Astrocyte (in vitro differentiated cells and primary cell): ENCODE measurements at regions not wholly inside any gene's neighbourhood (a gene's known extent, or its start where the extent isn't known, plus 50 kb on each side); places are given as distances from the start of the nearest gene placed in this dataset.

ENCODE experiments used
- DNase-seq: peaks from one replicate; pipeline ENCODE4 v3.0.0-alpha.2; 2010; ENCODE audit warnings: low read depth
- FAIRE-seq: peaks from 2 replicates; lab custom pipeline; 2011; peaks lifted over from hg19 to GRCh38; lab: Jason Lieb, UNC
- H2AFZ ChIP-seq: 2 replicates; pipeline ENCODE4 v1.6.0; 2012; ENCODE audit warnings: low read depth, low read length, inconsistent platforms
- H3K27ac ChIP-seq: 2 replicates; pipeline ENCODE4 v1.5.1; 2011; ENCODE audit warnings: low read depth, low read length, inconsistent platforms
- H3K27me3 ChIP-seq: 2 replicates; pipeline ENCODE4 v1.6.0; 2011; ENCODE audit warnings: low read length, inconsistent platforms; ENCODE audit not compliant: insufficient read depth
- H3K36me3 ChIP-seq: 2 replicates; pipeline ENCODE4 v1.5.1; 2011; ENCODE audit warnings: low read length, inconsistent platforms; ENCODE audit not compliant: insufficient read depth
- H3K4me1 ChIP-seq: 2 replicates; pipeline ENCODE4 v1.5.1; 2011; ENCODE audit warnings: low read length, inconsistent platforms; ENCODE audit not compliant: insufficient read depth
- H3K4me2 ChIP-seq: 2 replicates; pipeline ENCODE4 v1.6.0; 2012; ENCODE audit warnings: low read length, inconsistent platforms
- H3K4me3 ChIP-seq: 2 replicates; pipeline ENCODE4 v1.5.1; 2011; ENCODE audit warnings: low read depth, mild to moderate bottlenecking, low read length, inconsistent platforms; ENCODE audit not compliant: insufficient read depth
- H3K79me2 ChIP-seq: 2 replicates; pipeline ENCODE4 v1.6.0; 2012; ENCODE audit warnings: mild to moderate bottlenecking, low read length, inconsistent platforms; ENCODE audit not compliant: insufficient read depth
- H3K9ac ChIP-seq: 2 replicates; pipeline ENCODE4 v1.6.0; 2012; ENCODE audit warnings: mild to moderate bottlenecking, low read length, inconsistent platforms
- H3K9me3 ChIP-seq: 2 replicates; pipeline ENCODE4 v1.5.1; 2012; ENCODE audit warnings: low read depth, mild to moderate bottlenecking, low read length, inconsistent platforms; ENCODE audit not compliant: insufficient read depth
- H4K20me1 ChIP-seq: 2 replicates; pipeline ENCODE4 v1.6.0; 2012; ENCODE audit warnings: low read length, inconsistent platforms; ENCODE audit not compliant: insufficient read depth
- H3K27ac Mint-ChIP-seq: one replicate; pipeline ENCODE4 v1.8.0; 2021; ENCODE audit warnings: mild to moderate bottlenecking, mixed read lengths; ENCODE audit not compliant: unreplicated experiment
- H3K27me3 Mint-ChIP-seq: one replicate; pipeline ENCODE4 v1.8.0; 2021; ENCODE audit warnings: low read depth, mixed read lengths; ENCODE audit not compliant: unreplicated experiment
- H3K36me3 Mint-ChIP-seq: one replicate; pipeline ENCODE4 v1.8.0; 2021; ENCODE audit warnings: low read depth, mixed read lengths; ENCODE audit not compliant: unreplicated experiment
- H3K4me1 Mint-ChIP-seq: one replicate; pipeline ENCODE4 v1.8.0; 2021; ENCODE audit warnings: low read depth, mixed read lengths; ENCODE audit not compliant: unreplicated experiment
- H3K4me3 Mint-ChIP-seq: one replicate; pipeline ENCODE4 v1.8.0; 2021; ENCODE audit warnings: mild to moderate bottlenecking, moderate library complexity, mixed read lengths; ENCODE audit not compliant: unreplicated experiment
- H3K9me3 Mint-ChIP-seq: one replicate; pipeline ENCODE4 v1.8.0; 2021; ENCODE audit warnings: mild to moderate bottlenecking, mixed read lengths; ENCODE audit not compliant: unreplicated experiment
- EZH2 ChIP-seq: IDR thresholded peaks from 2 replicates; pipeline ENCODE4 v1.6.1; 2012; ENCODE audit warnings: mild to moderate bottlenecking, low read length, inconsistent platforms; ENCODE audit not compliant: insufficient read depth
- TF ChIP-seq, protein P1 (sequence below): IDR thresholded peaks from 2 replicates; pipeline ENCODE4 v1.5.1; 2011; ENCODE audit warnings: low read depth, mild to moderate bottlenecking, inconsistent platforms, low read length, moderate library complexity; ENCODE audit not compliant: insufficient read depth

DNA sequence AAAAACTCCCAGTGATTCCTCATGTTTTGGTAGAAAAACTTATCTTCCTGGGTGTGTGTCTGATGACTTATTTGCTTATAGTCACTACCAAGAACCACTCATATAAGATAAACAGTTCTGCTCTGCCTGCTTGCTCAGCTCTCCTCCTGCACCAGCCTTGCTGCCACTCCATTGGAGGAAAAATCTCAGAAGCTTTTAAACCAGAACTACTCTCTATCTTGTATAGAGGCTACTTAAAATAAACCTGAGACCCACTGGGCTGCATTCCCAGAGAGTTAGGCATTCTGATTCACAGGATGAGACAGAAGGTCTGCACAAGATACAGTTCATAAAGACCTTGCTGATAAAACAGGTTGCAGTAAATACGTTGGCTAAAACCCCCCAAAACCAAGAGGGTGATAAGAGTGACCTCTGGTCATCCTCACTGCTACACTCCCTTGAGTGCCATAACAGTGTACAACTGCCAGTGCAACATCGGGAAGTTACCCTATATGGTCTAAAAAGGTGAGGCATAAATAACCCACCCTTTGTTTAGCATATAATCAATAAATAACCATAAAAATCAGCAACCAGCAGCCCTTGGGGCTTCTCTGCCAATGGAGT lies 728.3 kb downstream of the EPHA7 start:
- H3K4me3 Mint-ChIP-seq: no peak overlapping the region
- H3K36me3 ChIP-seq: no peaks in the 10 kb centered on the region
- no peaks in the 10 kb centered on the region for H3K36me3 Mint-ChIP-seq

DNA sequence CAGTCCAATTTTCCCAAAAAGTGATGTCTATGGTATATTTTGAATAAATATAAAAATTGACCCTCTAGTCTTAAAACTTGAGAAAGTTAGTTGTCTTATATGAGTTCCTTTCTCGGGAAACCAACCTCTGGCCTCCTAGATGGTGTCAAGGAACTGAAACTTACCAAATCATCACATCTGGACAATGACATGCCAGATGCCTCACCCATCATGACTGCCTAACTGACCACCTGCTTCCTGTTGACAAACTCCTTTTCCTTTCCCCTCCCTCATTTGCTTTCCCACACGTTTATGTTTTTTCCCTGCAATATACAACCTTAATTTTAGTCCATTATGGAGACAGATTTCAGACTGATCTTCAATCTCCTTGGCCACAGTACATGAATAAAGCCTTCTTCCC lies 731.0 kb downstream of the EPHA7 start:
- TF ChIP-seq, protein P1, sequence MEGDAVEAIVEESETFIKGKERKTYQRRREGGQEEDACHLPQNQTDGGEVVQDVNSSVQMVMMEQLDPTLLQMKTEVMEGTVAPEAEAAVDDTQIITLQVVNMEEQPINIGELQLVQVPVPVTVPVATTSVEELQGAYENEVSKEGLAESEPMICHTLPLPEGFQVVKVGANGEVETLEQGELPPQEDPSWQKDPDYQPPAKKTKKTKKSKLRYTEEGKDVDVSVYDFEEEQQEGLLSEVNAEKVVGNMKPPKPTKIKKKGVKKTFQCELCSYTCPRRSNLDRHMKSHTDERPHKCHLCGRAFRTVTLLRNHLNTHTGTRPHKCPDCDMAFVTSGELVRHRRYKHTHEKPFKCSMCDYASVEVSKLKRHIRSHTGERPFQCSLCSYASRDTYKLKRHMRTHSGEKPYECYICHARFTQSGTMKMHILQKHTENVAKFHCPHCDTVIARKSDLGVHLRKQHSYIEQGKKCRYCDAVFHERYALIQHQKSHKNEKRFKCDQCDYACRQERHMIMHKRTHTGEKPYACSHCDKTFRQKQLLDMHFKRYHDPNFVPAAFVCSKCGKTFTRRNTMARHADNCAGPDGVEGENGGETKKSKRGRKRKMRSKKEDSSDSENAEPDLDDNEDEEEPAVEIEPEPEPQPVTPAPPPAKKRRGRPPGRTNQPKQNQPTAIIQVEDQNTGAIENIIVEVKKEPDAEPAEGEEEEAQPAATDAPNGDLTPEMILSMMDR: no peak
- TF ChIP-seq EZH2: no peak
- Histone ChIP-seq H3K9me3 (no peaks in the 10 kb centered on the region), H3K27me3 (no peaks in the 10 kb centered on the region), H3K4me3 (no peak overlapping the region), H3K4me1 (no peaks in the 10 kb centered on the region), H3K79me2 (no peaks in the 10 kb centered on the region), H3K36me3 (no peaks in the 10 kb centered on the region), H4K20me1 (no peaks in the 10 kb centered on the region), H3K9ac (no peak overlapping the region), H3K4me2 (no peak overlapping the region), H3K27ac (no peak overlapping the region), H2AFZ (no peak overlapping the region)
- DNase-seq: no peak
- Mint-ChIP-seq H3K4me1 (peaks cover 2% of the 10 kb centered on the region), H3K36me3 (no peaks in the 10 kb centered on the region), H3K4me3 (no peak overlapping the region), H3K9me3 (no peaks in the 10 kb centered on the region), H3K27ac (no peak overlapping the region), H3K27me3 (no peaks in the 10 kb centered on the region)
- FAIRE-seq: no peak

More for the DNA sequence above, 728.3 kb downstream of the EPHA7 start:
- Mint-ChIP-seq H3K9me3 (no peaks in the 10 kb centered on the region), H3K27me3 (no peaks in the 10 kb centered on the region), H3K27ac (no peak overlapping the region), H3K4me1 (peaks cover 2% of the 10 kb centered on the region)
- FAIRE-seq (no peak), DNase-seq (peak; percentile 34)
- no peaks in the 10 kb centered on the region for H3K9me3 ChIP-seq
- H3K27ac ChIP-seq: no peak overlapping the region
- no peaks in the 10 kb centered on the region for H3K4me1 ChIP-seq
- no peak overlapping the region for H3K4me3 ChIP-seq
- no peaks in the 10 kb centered on the region for H3K27me3 ChIP-seq
- H3K4me2 ChIP-seq: no peak overlapping the region
- TF ChIP-seq EZH2: no peak
- TF ChIP-seq, protein P1: no peak
- H2AFZ ChIP-seq: no peak overlapping the region
- no peak overlapping the region for H3K9ac ChIP-seq
- H3K79me2 ChIP-seq: no peaks in the 10 kb centered on the region
- no peaks in the 10 kb centered on the region for H4K20me1 ChIP-seq

DNA sequence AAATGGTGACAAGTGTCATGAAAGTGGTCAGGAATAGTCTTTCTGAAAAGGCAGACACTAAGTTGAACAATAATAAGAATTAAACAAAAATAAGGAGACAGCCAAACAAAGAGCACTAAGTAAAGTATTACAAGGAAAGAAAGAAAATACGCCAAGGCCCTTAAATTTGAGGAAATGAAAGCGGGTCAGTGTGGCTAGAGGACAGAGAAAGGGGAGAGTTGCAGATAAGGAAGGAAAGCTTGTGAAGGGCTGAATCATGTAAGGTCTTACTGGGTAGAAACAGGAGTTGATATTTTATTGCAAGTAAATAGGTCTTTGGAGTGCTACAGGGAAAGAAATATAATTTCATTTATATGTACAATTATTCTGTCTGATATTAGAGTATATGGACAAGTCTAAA lies 732.1 kb downstream of the EPHA7 start:
- Histone ChIP-seq H3K4me3 (no peak overlapping the region), H3K9ac (no peak overlapping the region), H3K27me3 (no peaks in the 10 kb centered on the region), H4K20me1 (no peaks in the 10 kb centered on the region), H3K4me2 (no peak overlapping the region), H2AFZ (no peak overlapping the region), H3K79me2 (no peaks in the 10 kb centered on the region), H3K4me1 (no peaks in the 10 kb centered on the region), H3K27ac (no peak overlapping the region), H3K9me3 (no peaks in the 10 kb centered on the region), H3K36me3 (no peaks in the 10 kb centered on the region)
- TF ChIP-seq, protein P1: no peak
- TF ChIP-seq EZH2: no peak
- FAIRE-seq: no peak
- Mint-ChIP-seq H3K9me3 (no peaks in the 10 kb centered on the region), H3K4me3 (no peak overlapping the region), H3K4me1 (peaks cover 2% of the 10 kb centered on the region), H3K27ac (no peak overlapping the region), H3K27me3 (no peaks in the 10 kb centered on the region), H3K36me3 (no peaks in the 10 kb centered on the region)
- no peak for DNase-seq
